ENCODE measurements at regions not wholly inside any gene's neighbourhood (a gene's known extent, or its start where the extent isn't known, plus 50 kb on each side); places are given as distances from the start of the nearest gene placed in this dataset.

- DNase-seq (ENCODE audit: insufficient read length, low spot score) (no peak), FAIRE-seq (no peak)
- peak; percentile 23 for TF ChIP-seq CTCF (IDR thresholded peaks at IDR 0.05; ENCODE audit: insufficient read depth, missing control alignments)
Measured at GRCh38 chr10:117449636-117450035, 74.4 kb upstream of the PDZD8 start.

DNA sequence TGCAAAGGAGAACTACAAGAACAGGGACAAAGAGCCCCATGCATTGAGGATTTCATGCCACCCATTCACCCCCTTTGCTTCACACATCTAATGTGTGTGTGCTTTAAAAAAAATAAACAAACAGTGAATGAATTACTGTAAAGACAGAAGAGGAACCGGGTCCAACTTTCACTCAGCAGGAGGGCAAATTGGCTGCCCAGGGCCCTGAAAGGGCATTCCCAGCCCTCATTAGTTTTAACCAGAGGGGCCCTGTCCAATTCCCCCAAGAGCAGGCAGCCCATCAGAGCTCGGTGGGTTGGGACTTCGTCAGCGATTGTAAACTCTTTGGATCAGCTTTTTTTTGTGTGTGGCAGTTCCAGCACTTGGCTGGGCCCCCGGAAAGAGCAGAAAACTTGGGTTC, 73.6 kb upstream of the PDZD8 start:
- no peak for FAIRE-seq
- no peak for TF ChIP-seq CTCF (IDR thresholded peaks at IDR 0.05; ENCODE audit: insufficient read depth, missing control alignments)
- DNase-seq (ENCODE audit: insufficient read length, low spot score): no peak

DNA sequence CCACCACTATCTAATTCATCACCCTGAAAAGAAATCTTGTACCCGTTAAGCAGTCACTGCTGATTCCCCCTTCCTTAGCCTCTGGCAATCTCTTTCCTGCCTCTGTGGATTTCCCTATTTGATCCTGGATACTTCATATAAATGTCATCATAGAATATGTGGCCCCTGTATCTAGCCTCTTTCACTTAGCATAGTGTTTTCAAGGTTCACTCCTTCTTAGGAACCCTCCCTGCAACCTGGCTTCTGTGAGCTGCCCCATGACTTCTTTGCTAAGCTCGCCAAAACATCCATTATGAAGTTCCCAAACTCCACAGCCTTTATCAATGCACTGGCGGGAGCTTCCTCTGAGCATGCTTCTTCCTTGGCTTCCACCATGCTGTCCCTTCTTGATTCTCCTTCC, 70.8 kb upstream of the PDZD8 start:
- no peak for DNase-seq (ENCODE audit: insufficient read length, low spot score)
- TF ChIP-seq CTCF (IDR thresholded peaks at IDR 0.05; ENCODE audit: insufficient read depth, missing control alignments): no peak
- FAIRE-seq: no peak

- DNase-seq (ENCODE audit: insufficient read length, low spot score) (no peak), FAIRE-seq (no peak)
- no peak for TF ChIP-seq CTCF (IDR thresholded peaks at IDR 0.05; ENCODE audit: insufficient read depth, missing control alignments)
Measured at GRCh38 chr10:117444497-117445040, 69.3 kb upstream of the PDZD8 start.

- TF ChIP-seq CTCF (IDR thresholded peaks at IDR 0.05; ENCODE audit: insufficient read depth, missing control alignments): no peak
- no peak for DNase-seq (ENCODE audit: insufficient read length, low spot score)
- FAIRE-seq: no peak
Measured at GRCh38 chr10:117443686-117444041, 68.4 kb upstream of the PDZD8 start.

- FAIRE-seq: no peak
- peak; percentile 69 for TF ChIP-seq CTCF (IDR thresholded peaks at IDR 0.05; ENCODE audit: insufficient read depth, missing control alignments)
- no peak for DNase-seq (ENCODE audit: insufficient read length, low spot score)
Measured at GRCh38 chr10:117442944-117443685, 67.9 kb upstream of the PDZD8 start.

GRCh38 chr10:117442521-117442920, 67.3 kb upstream of the PDZD8 start:
- FAIRE-seq (no peak), DNase-seq (ENCODE audit: insufficient read length, low spot score) (no peak)
- TF ChIP-seq CTCF (IDR thresholded peaks at IDR 0.05; ENCODE audit: insufficient read depth, missing control alignments): no peak
